HK-2 (cell line): ENCODE measurements at regions not wholly inside any gene's neighbourhood (a gene's known extent, or its start where the extent isn't known, plus 50 kb on each side); places are given as distances from the start of the nearest gene placed in this dataset.
"Not testable (repeated sequence)": the region's sequence is repeated elsewhere in the genome, so short reads cannot be mapped to it uniquely, and the experiment has no call there.

ENCODE experiments used
- DNase-seq: peaks from one replicate; pipeline ENCODE4 v3.0.0-alpha.2; 2018; ENCODE audit not compliant: unreplicated experiment

- no peak for DNase-seq
Measured at GRCh38 chr12:105581420-105581819, 250.9 kb downstream of the C12orf75 start.

GRCh38 chr12:105585107-105585506 lies 254.6 kb downstream of the C12orf75 start:
- no peak for DNase-seq

- no peak for DNase-seq
Measured at GRCh38 chr12:105587237-105587636, 256.7 kb downstream of the C12orf75 start.

GRCh38 chr12:105588106-105588505 lies 257.6 kb downstream of the C12orf75 start:
- DNase-seq: no peak

GRCh38 chr12:105590571-105590970 lies 260.1 kb downstream of the C12orf75 start:
- no peak for DNase-seq

- no peak for DNase-seq
Measured at GRCh38 chr12:105595440-105595839, 264.9 kb downstream of the C12orf75 start.

GRCh38 chr12:105596731-105597130 lies 266.2 kb downstream of the C12orf75 start:
- no peak for DNase-seq

- DNase-seq: no peak
Measured at GRCh38 chr12:105598031-105598430, 267.5 kb downstream of the C12orf75 start.

- no peak for DNase-seq
Measured at GRCh38 chr12:105600911-105601545, 270.5 kb downstream of the C12orf75 start.

GRCh38 chr12:105602312-105602711 lies 271.8 kb downstream of the C12orf75 start:
- not testable (repeated sequence) for DNase-seq

GRCh38 chr12:105604281-105604680 lies 273.8 kb downstream of the C12orf75 start:
- DNase-seq: not testable (repeated sequence)

GRCh38 chr12:105606613-105607012 lies 276.1 kb downstream of the C12orf75 start:
- not testable (repeated sequence) for DNase-seq

- not testable (repeated sequence) for DNase-seq
Measured at GRCh38 chr12:105609001-105609400, 278.5 kb downstream of the C12orf75 start.

GRCh38 chr12:105610459-105610858 lies 280.0 kb downstream of the C12orf75 start:
- no peak for DNase-seq

- DNase-seq: no peak
Measured at GRCh38 chr12:105611340-105611739, 280.8 kb downstream of the C12orf75 start.

GRCh38 chr12:105613269-105613668 lies 282.8 kb downstream of the C12orf75 start:
- no peak for DNase-seq

- no peak for DNase-seq
Measured at GRCh38 chr12:105613887-105614286, 283.4 kb downstream of the C12orf75 start.

- DNase-seq: no peak
Measured at GRCh38 chr12:105616971-105617540, 286.6 kb downstream of the C12orf75 start.

GRCh38 chr12:105622220-105622619 lies 291.7 kb downstream of the C12orf75 start:
- no peak for DNase-seq

GRCh38 chr12:105622846-105623736 lies 292.6 kb downstream of the C12orf75 start:
- no peak for DNase-seq

- no peak for DNase-seq
Measured at GRCh38 chr12:105626653-105627052, 296.2 kb downstream of the C12orf75 start.

GRCh38 chr12:105637470-105637869 lies 307.0 kb downstream of the C12orf75 start:
- no peak for DNase-seq

- no peak for DNase-seq
Measured at GRCh38 chr12:105640761-105641160, 310.3 kb downstream of the C12orf75 start.
